HepG2 (cell line): ENCODE measurements at regions not wholly inside any gene's neighbourhood (a gene's known extent, or its start where the extent isn't known, plus 50 kb on each side); places are given as distances from the start of the nearest gene placed in this dataset.

Experiments
- ATAC-seq: fragments of 200-7000 bp; cut with Tn5 transposase; 3 replicates; pipeline ENCODE4 v1.9.1; 2020; ENCODE audit warnings: mild to moderate bottlenecking, moderate library complexity
- BruUV-seq: library from RNA; stranded (reverse); fragments of 400-500 nt; replicated peaks from 2 replicates; lab custom pipeline; 2021; lab: Mats Ljungman, UMichigan
- CTCF ChIA-PET: fragments of 300-600 bp; formaldehyde crosslinking; extraction: SDS; loops from one replicate; lab custom pipeline; 2021; ENCODE audit warnings: low total read pairs, inconsistent platforms, low intra/inter-chr PET ratio; lab: Yijun Ruan, JAX
- POLR2A ChIA-PET: fragments of 350-600 bp; sonication (Branson Sonifier 250); formaldehyde crosslinking; loops from one replicate; lab custom pipeline; 2020; ENCODE audit warnings: antibody characterized with exemption, inconsistent platforms; lab: Yijun Ruan, JAX
- DNase-seq: peaks from one replicate; pipeline ENCODE4 v3.0.0-alpha.2; 2015; ENCODE audit warnings: low spot score
- FAIRE-seq: peaks from 3 replicates; lab custom pipeline; 2011; peaks lifted over from hg19 to GRCh38; lab: Jason Lieb, UNC
- H2AFZ ChIP-seq: one replicate; pipeline ENCODE4 v1.6.1; 2011; ENCODE audit warnings: low read length, inconsistent platforms
- H3K27ac ChIP-seq: fragments of 300-600 bp; 3 replicates; pipeline ENCODE4 v1.8.0; 2011; ENCODE audit warnings: mixed run types, mild to moderate bottlenecking, mixed read lengths, low read length, inconsistent platforms; ENCODE audit not compliant: insufficient read depth; ENCODE audit errors: extremely low read length
- H3K27me3 ChIP-seq, 2 experiments: fragments of 200-600 bp in 1 of 2; 2 replicates in 1 of 2; 3 replicates in 1 of 2; pipeline versions ENCODE4 v1.6.0 to v1.8.0; 2011; ENCODE audit warnings: low read length in 2 of 2, mild to moderate bottlenecking in 2 of 2, moderate library complexity in 2 of 2, inconsistent platforms in 1 of 2; ENCODE audit not compliant: insufficient read depth in 2 of 2, control insufficient read depth in 1 of 2
- H3K36me3 ChIP-seq, 2 experiments: fragments of 200-600 bp in 1 of 2; replicated peaks in 1 of 2; 2 replicates in 1 of 2; 3 replicates in 1 of 2; pipeline versions ENCODE4 v1.5.1 to v1.8.0; 2011; ENCODE audit warnings: low read length in 2 of 2, inconsistent platforms in 1 of 2; ENCODE audit not compliant: insufficient read depth in 2 of 2, control insufficient read depth in 1 of 2
- H3K4me1 ChIP-seq: 2 replicates; pipeline ENCODE4 v1.5.1; 2012; ENCODE audit warnings: low read length, inconsistent platforms; ENCODE audit not compliant: insufficient read depth
- H3K4me2 ChIP-seq: 2 replicates; pipeline ENCODE4 v1.6.0; 2011; ENCODE audit warnings: low read depth, low read length, inconsistent platforms
- H3K4me3 ChIP-seq, 3 experiments: fragments of 200-600 bp in 1 of 3; sonication (generic), shearing (Covaris generic) in 1 of 3; replicated peaks in 1 of 3; 2 replicates each; pipeline ENCODE4 v1.5.1; 2011 to 2016; ENCODE audit warnings: low read length in 3 of 3, inconsistent platforms in 2 of 3, low read depth in 2 of 3, mild to moderate bottlenecking in 2 of 3, control low read depth in 1 of 3, mixed read lengths in 1 of 3; ENCODE audit not compliant: insufficient read depth in 1 of 3
- H3K79me2 ChIP-seq: one replicate; pipeline ENCODE4 v1.6.1; 2011; ENCODE audit warnings: low read length, inconsistent platforms; ENCODE audit not compliant: insufficient read depth
- H3K9ac ChIP-seq: 2 replicates; pipeline ENCODE4 v1.6.0; 2011; ENCODE audit warnings: mild to moderate bottlenecking, low read depth, low read length, inconsistent platforms; ENCODE audit not compliant: insufficient read depth
- H3K9me3 ChIP-seq: 2 replicates; pipeline ENCODE4 v1.5.1; 2012; ENCODE audit warnings: mild to moderate bottlenecking, low read length
- H4K20me1 ChIP-seq: 2 replicates; pipeline ENCODE4 v1.6.0; 2011; ENCODE audit warnings: inconsistent platforms, mild to moderate bottlenecking, low read length, moderate library complexity; ENCODE audit not compliant: insufficient read depth
- FOXK1 ChIP-seq: sonication (generic); formaldehyde crosslinking; IDR thresholded peaks from 2 replicates; pipeline ENCODE4 v1.4.0; 2020; ENCODE audit warnings: low read depth, missing genetic modification reagents, borderline replicate concordance
- MED13 ChIP-seq: sonication (generic); formaldehyde crosslinking; IDR thresholded peaks from 2 replicates; pipeline ENCODE4 v1.5.0; 2020; ENCODE audit warnings: missing genetic modification reagents
- MYPOP ChIP-seq: sonication (generic); formaldehyde crosslinking; IDR thresholded peaks from 2 replicates; pipeline ENCODE4 v1.8.1; 2023; ENCODE audit warnings: mild to moderate bottlenecking, moderate library complexity, missing genetic modification reagents
- PAX8 ChIP-seq: sonication (generic); formaldehyde crosslinking; IDR thresholded peaks from 2 replicates; pipeline ENCODE4 v1.8.0; 2022; ENCODE audit warnings: mild to moderate bottlenecking, missing genetic modification reagents, borderline replicate concordance
- SALL2 ChIP-seq: sonication (generic); formaldehyde crosslinking; IDR thresholded peaks from 2 replicates; pipeline ENCODE4 v1.8.1; 2023; ENCODE audit warnings: mild to moderate bottlenecking, missing genetic modification reagents, inconsistent platforms
- STAT6 ChIP-seq: sonication (generic); formaldehyde crosslinking; IDR thresholded peaks from 2 replicates; pipeline ENCODE4 v1.4.0; 2020; ENCODE audit warnings: missing genetic modification reagents, mild to moderate bottlenecking, borderline replicate concordance
- TOE1 ChIP-seq: sonication (generic); formaldehyde crosslinking; IDR thresholded peaks from 2 replicates; pipeline ENCODE4 v1.4.0; 2020; ENCODE audit warnings: mild to moderate bottlenecking, missing genetic modification reagents
- ZNF30 ChIP-seq: sonication (generic); formaldehyde crosslinking; IDR thresholded peaks from 2 replicates; pipeline ENCODE4 v1.5.0; 2020; ENCODE audit warnings: mild to moderate bottlenecking, missing genetic modification reagents
- ZNF616 ChIP-seq: sonication (generic); formaldehyde crosslinking; IDR thresholded peaks from 2 replicates; pipeline ENCODE4 v1.5.0; 2020; ENCODE audit warnings: low read depth, mild to moderate bottlenecking, missing genetic modification reagents
- ZNF737 ChIP-seq: sonication (generic); formaldehyde crosslinking; IDR thresholded peaks from 2 replicates; pipeline ENCODE4 v1.5.0; 2020; ENCODE audit warnings: missing genetic modification reagents, mild to moderate bottlenecking, borderline replicate concordance
- ZSCAN31 ChIP-seq: sonication (generic); formaldehyde crosslinking; IDR thresholded peaks from 2 replicates; pipeline ENCODE4 v1.5.0; 2020; ENCODE audit warnings: low read depth, mild to moderate bottlenecking, missing genetic modification reagents
- WGBS: methylation state at CpG from one replicate; pipeline ENCODE4 v1.1.6; 2017; ENCODE audit warnings: low lambda C conversion rate; 5-methylcytosine and 5-hydroxymethylcytosine counted together
- in situ Hi-C: cut with HindIII; loops from 2 replicates; pipeline ENCODE4 v1.10.0; 2017; ENCODE audit warnings: low pct_unique_long_range_greater_than_20kb; ENCODE audit not compliant: extremely low pct_ligation_motif_present
- intact Hi-C: fragments of 100-400 bp; cut with micrococcal nuclease; formaldehyde crosslinking; loops from one replicate; pipeline ENCODE4 v1.10.0; 2022; ENCODE audit not compliant: unreplicated experiment
- TF ChIP-seq, protein P1 (sequence below): sonication (generic); formaldehyde crosslinking; IDR thresholded peaks from 2 replicates; pipeline ENCODE4 v1.5.1; 2020; ENCODE audit warnings: missing genetic modification reagents, mild to moderate bottlenecking, borderline replicate concordance
- TF ChIP-seq, protein P2 (sequence below): sonication (generic); formaldehyde crosslinking; IDR thresholded peaks from 2 replicates; pipeline ENCODE4 v1.4.0; 2020; ENCODE audit warnings: missing genetic modification reagents

- H3K4me2 ChIP-seq, result no peak overlapping the region
- no peaks in the 10 kb centered on the region for H3K27me3 ChIP-seq
- in situ Hi-C loops (no loop called here), intact Hi-C loops (no loop called here)
- no peak for FAIRE-seq
- BruUV-seq, result no TSS peak
- no peaks in the 10 kb centered on the region for H4K20me1 ChIP-seq
- H3K36me3 ChIP-seq, result no peaks in the 10 kb centered on the region
- H3K79me2 ChIP-seq, result no peaks in the 10 kb centered on the region
- H3K4me3 ChIP-seq, result no peak overlapping the region
- H3K9ac ChIP-seq, result no peak overlapping the region
- DNase-seq, result no peak
- no peak overlapping the region for H3K27ac ChIP-seq
- H3K4me1 ChIP-seq, result no peaks in the 10 kb centered on the region
- POLR2A ChIA-PET, result no interaction called here
- 0% methylated on average over 1 of the region's 1 CpG for WGBS
- no peak overlapping the region for H2AFZ ChIP-seq
- CTCF ChIA-PET, result no interaction called here
- no peaks in the 10 kb centered on the region for H3K9me3 ChIP-seq
- no peak for ATAC-seq
- TF ChIP-seq MYPOP (CRISPR knock-in tag) (no peak), MED13 (CRISPR knock-in tag) (no peak), TOE1 (CRISPR knock-in tag) (no peak), ZNF30 (no peak), PAX8 (no peak), ZNF737 (CRISPR knock-in tag) (no peak), ZNF616 (CRISPR knock-in tag) (no peak), FOXK1 (CRISPR knock-in tag) (no peak), ZSCAN31 (CRISPR knock-in tag) (no peak), SALL2 (CRISPR knock-in tag) (no peak), STAT6 (CRISPR knock-in tag) (no peak)
- TF ChIP-seq, protein P1, sequence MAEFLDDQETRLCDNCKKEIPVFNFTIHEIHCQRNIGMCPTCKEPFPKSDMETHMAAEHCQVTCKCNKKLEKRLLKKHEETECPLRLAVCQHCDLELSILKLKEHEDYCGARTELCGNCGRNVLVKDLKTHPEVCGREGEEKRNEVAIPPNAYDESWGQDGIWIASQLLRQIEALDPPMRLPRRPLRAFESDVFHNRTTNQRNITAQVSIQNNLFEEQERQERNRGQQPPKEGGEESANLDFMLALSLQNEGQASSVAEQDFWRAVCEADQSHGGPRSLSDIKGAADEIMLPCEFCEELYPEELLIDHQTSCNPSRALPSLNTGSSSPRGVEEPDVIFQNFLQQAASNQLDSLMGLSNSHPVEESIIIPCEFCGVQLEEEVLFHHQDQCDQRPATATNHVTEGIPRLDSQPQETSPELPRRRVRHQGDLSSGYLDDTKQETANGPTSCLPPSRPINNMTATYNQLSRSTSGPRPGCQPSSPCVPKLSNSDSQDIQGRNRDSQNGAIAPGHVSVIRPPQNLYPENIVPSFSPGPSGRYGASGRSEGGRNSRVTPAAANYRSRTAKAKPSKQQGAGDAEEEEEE (CRISPR knock-in tag), result no peak
- TF ChIP-seq, protein P2, sequence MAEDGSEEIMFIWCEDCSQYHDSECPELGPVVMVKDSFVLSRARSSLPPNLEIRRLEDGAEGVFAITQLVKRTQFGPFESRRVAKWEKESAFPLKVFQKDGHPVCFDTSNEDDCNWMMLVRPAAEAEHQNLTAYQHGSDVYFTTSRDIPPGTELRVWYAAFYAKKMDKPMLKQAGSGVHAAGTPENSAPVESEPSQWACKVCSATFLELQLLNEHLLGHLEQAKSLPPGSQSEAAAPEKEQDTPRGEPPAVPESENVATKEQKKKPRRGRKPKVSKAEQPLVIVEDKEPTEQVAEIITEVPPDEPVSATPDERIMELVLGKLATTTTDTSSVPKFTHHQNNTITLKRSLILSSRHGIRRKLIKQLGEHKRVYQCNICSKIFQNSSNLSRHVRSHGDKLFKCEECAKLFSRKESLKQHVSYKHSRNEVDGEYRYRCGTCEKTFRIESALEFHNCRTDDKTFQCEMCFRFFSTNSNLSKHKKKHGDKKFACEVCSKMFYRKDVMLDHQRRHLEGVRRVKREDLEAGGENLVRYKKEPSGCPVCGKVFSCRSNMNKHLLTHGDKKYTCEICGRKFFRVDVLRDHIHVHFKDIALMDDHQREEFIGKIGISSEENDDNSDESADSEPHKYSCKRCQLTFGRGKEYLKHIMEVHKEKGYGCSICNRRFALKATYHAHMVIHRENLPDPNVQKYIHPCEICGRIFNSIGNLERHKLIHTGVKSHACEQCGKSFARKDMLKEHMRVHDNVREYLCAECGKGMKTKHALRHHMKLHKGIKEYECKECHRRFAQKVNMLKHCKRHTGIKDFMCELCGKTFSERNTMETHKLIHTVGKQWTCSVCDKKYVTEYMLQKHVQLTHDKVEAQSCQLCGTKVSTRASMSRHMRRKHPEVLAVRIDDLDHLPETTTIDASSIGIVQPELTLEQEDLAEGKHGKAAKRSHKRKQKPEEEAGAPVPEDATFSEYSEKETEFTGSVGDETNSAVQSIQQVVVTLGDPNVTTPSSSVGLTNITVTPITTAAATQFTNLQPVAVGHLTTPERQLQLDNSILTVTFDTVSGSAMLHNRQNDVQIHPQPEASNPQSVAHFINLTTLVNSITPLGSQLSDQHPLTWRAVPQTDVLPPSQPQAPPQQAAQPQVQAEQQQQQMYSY (CRISPR knock-in tag), result no peak
These were observed 208.1 kb upstream of the SAMSN1 start for GRCh38 chr21:14754259-14754604.
